CD1c-positive myeloid dendritic cell (primary cell): ENCODE measurements at regions not wholly inside any gene's neighbourhood (a gene's known extent, or its start where the extent isn't known, plus 50 kb on each side); places are given as distances from the start of the nearest gene placed in this dataset.

ENCODE experiments used
- DNase-seq: peaks from one replicate; pipeline ENCODE4 v3.0.0-alpha.2; 2016; ENCODE audit errors: extremely low spot score

DNA sequence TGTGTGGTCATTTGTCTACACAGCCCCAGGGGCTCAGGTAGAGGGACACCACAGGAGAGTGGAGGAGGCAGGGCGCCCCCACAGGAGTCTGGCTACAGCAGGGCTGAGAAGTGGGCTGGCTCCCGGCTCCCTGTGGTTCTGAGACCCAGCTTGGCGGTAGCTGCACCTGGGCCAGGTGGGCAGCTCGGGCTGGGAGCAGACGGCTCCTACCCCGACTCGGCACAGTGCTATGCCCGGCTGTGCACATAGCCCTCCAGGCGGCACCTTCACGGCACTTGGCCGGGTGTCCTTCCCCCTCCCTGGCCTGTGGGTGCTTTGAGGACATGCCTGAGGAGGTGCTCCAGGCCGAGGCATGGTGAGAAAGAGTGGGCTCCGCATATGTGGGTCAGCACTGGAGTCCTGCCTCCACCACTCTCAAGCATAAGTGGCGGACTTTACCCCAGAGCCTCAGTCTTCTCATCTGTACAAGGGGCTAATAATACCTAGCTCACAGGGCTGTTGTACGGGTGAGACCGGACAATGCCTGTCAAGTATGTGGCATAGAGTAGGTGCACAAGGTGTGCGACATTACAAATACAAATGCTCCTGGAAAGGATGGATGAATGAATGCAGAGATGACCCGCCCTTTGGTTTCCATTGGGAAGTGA lies 50.1 kb upstream of the JPH3 start:
- DNase-seq = no peak

DNA sequence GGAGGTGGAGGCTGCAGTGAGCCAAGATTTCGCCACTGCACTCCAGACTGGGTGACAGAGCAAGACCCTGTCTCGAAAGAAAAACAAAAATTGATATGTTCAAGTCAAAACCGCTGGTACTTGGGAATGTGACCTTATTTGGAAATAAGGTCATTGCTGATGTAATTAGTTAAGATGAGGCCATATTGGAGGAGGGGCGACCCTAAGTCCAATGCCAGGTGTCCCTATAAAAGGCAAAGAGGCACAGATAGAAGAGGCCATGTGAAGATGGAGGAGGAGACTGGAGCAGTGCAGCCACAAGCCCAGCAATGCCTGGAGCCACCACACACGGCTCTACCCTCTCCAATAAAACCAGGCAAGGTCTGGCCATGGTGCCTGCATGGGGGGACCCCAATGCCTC lies 50.8 kb upstream of the JPH3 start:
- no peak for DNase-seq

DNA sequence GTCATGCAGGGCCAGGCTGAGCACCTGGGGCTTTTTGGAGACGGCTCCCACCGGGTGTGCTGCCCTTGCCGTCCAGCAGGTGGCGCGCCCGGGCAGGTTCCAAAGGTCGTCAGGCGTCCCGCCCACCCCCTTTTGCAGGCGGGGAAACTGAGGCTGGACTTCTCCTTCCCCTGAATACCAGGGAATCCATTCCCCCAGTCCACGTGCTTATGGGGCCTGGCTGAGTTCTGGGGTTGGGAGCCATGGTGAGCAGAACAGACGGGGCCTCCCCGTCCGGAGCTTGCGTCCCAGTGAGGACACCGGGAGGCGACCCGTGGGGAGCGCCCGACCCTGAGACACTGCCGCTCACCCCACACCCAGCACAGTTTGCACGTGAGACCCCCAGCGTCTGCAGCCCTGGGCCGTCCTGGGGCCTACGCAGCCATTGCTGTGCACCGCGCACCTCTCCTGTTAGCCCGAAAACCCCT lies 51.8 kb upstream of the JPH3 start:
- DNase-seq = peak; percentile 46

DNA sequence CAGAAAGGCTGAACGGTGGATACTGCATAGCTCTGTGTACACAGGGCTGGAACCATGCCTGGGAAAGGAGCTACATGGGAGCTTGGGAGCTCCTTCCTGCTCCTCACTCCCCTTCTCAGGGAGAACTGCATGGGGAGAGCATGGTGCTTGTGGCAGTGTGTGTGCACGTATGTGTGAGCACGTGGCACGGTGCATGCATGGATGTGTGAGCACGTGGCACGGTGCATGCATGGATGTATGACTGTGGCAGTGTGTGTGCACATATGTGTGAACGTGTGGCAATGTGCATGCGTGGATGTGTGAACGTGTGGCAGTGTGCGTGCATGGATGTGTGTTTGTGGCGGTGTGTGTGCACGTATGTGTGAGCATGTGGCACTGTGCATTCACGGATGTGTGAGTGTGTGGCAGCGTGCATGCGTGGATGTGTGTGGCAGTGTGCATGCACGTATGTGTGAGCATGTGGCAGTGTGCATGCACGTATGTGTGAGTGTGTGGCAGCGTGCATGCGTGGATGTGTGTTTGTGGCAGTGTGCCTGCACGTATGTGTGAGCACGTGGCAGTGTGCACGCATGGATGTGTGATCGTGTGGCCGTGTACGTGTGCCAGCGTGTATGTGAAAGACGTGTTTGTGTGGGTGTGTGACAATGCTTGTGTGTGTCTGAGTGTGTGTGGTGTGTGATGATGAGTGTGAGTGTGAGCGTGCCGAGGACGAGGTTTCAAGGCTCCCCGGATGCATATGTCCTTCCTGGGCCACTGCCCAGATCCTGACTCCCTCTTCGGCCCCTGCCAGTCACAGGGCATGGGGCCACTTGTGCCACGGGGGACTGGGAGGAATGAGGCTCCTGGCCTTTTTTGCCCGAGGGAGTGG lies 52.4 kb upstream of the JPH3 start:
- no peak for DNase-seq

DNA sequence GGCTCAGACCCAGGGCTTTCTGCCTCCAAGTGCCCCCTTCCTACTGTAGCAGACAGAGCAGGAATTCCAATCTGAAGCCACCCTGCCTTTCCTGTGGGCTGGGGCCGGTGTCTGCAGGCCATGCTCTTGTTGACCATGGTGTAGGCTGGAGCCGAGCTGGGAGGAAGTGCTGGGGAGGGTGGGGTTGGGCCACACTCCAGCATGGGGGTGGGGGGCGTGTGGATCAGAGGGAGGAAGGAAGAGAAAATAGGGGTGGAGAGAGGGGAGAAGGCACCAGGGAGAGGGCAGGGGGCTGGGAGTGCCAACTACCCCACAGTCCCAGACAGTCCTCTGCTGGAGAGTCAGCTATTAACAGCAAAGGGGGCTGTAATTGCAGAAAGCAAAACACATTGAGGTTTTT lies 54.3 kb upstream of the JPH3 start:
- no peak for DNase-seq

DNA sequence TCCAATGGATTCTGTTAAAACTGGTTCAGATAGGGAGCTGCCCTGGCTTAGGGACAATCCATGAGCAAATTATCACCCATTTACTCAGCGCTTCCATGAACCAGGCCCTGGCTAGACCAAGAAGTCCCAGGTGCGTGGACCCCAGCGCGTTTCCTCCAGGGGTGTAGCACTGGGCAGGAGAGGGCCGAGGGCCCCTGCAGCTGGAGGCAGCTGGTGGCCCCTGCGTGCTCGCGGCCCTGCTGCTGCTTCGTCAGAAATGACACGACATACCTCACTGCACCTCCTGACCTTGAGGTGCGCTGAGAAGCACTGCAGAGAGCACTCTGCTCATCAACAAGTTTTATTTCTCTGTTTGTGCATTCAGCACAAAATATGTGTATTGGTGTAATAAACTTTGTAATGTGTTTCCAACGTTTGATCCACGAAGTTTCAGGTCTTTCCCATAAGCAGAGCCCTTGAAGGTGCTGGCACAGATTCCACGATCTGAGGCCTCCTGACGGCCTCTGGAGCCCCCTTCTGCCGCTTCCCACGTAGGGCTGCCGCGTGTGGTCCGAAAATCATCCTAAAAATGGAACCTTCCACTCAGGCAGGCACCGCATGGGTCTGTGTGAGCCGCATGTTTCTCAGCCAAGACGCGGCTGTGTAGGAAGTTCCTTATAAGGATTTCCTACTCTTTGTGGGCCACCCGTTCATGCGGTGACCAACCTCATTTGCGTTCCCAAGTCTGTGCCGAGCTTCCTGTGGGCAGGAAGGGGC lies 50.8 kb upstream of the ZCCHC14 start:
- DNase-seq = peak; percentile 4

DNA sequence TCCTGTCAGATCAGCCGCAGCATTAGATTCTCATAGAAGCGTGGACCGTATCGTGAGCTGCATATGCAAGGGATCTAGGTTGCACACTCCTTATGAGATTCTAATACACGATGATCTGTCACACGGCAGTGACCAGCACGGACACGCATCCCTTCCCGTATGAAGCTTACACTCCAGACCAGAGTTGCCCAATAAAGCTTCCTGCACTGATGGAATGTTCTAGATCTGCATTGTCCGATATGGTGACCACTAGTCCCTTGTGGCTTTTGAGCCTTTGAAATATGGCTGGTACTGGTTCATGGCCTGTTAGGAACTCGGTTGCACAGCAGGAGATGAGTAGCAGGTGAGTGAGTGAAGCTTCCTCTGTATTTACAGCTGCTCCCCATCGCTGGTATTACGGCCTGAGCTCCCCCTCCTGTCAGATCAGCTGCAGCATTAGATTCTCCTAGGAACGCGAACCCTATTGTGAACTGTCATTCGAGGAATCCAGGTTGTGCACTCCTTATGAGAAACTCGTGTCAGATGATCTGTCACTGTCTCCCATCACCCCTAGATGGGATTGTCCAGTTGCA lies 49.8 kb upstream of the ZCCHC14 start:
- no peak for DNase-seq
